IPS-NIHi7 (cell line): ENCODE measurements at regions not wholly inside any gene's neighbourhood (a gene's known extent, or its start where the extent isn't known, plus 50 kb on each side); places are given as distances from the start of the nearest gene placed in this dataset.
"Not testable (repeated sequence)": the region's sequence is repeated elsewhere in the genome, so short reads cannot be mapped to it uniquely, and the experiment has no call there.

Source experiments
- DNase-seq: peaks from one replicate; pipeline ENCODE4 v3.0.0; 2012; ENCODE audit warnings: mixed read lengths; ENCODE audit errors: extremely low spot score

DNA sequence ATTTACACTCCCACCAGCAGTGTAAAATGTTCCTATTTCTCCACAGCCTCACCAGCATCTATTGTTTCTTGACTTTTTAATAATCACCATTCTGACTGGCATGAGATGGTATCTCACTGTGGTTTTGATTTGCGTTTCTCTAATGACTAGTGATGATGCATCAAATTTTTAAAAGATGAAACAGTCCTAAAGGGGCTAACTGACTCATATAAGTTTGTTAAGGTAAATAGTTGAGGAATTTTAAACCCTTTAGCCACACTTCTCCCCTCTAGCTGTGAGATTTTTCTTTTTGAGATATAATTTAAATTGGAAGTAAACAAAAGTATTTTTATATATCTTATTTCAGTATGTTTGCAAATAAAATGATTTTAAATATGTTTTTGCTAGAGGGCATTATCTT is 331.2 kb upstream of the EPHA6 start:
- not testable (repeated sequence) for DNase-seq

DNA sequence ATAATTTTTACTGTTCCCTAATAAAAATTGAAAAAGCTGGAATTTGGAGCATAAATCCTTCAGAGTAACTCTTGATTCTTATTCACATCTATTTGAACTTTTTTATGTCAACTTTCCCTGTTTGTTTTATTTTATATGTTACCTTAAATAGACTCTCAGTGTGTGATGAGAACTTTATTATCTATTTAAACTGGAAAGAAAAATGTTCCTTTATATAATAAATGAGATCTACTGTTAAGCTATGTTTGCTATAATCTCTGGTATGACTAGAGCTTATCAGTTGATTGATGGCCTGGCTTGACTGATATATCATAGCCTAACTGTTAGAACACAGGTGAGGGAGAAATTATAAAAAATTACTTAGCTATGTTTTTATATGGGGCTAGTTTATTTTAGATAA is 330.6 kb upstream of the EPHA6 start:
- no peak for DNase-seq

DNA sequence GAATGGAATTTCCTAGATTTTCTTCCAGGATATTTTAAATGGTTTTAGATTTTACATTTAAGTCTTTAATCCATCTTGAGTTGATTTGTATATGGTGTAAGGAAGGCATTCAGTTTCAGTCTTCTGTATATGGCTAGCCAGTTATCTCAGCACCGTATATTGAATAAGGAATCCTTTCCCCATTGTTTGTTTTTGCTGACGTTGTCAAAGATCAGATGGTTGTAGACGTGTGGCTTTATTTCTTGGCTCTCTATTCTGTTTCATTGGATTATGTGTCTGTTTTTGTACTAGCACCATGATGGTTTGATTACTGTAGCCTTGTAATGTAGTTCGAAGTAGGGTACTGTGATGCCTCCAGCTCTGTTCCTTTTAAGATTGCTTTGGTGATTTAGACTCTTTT is 325.7 kb upstream of the EPHA6 start:
- no peak for DNase-seq

DNA sequence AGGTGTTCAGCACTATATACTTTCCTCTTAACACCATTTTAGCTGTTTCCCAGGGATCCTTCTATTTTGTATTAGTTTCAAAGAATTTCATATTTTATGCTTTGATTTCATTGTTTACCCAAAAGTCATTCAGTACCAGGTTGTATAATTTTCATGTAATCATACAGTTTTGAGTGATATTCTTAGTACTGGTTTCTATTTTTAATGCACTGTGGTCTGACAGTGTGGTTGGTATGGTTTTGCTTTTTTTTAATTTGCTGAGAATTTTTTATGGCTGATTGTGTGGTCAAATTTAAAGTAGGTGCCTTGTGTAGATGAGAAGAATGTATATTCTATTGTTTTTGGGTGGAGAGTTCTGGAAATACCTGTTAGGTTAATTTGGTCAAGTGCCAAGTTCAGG is 323.4 kb upstream of the EPHA6 start:
- DNase-seq, result no peak

DNA sequence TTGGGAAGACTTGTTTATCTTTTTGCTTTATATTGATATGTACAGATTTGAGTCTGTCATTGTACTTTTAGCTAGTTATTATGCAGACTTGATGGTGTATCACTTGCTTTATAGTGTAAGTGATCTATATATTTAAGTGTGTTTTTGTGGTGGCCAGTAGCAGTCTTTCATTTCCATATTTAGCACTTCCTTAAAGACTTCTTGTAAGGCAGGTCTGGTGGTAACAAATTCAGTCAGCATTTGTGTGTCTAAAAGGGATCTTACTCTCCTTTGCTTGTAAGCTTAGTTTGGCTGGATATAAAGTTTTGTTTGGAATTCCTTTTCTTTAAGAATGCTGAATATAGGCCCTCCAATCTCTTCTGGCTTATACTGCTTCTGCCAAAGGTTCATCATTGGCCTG is 322.5 kb upstream of the EPHA6 start:
- no peak for DNase-seq

DNA sequence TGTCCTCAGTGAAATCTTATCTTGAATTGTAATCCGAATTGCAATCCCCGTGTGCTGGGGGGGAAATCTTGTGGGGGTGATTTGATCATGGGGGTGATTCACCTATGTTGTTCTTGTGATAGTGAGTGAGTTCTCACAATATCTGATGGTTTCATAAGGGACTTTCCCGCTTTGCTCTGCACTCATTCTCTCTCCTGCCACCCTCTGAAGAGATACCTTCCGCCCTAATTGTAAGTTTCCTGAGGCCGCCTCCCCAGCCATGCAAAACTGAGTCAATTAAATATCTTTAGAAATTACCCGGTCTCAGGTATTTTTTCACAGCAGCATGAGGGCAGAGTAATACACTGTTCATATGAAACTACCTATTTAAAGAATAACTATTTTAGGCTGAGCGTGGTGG is 304.1 kb upstream of the EPHA6 start:
- no peak for DNase-seq

DNA sequence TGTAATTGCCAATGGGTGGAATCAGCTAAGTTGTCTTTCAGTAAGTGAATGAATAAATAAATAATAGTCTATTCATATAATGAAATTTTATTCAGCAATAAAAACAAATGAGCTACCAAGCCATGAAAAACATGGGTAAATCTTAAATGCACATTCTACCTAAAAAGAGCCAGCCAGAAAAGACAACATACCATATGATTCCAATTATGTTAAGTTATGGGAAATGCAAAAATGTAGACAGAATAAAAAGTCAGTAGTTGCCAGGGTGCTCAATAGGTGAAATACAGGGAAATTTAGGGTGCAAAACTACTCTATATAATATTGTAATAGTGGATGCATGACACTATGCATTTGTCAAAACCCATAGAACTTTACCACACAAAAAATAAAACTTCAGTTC is 277.2 kb upstream of the EPHA6 start:
- DNase-seq, result no peak

DNA sequence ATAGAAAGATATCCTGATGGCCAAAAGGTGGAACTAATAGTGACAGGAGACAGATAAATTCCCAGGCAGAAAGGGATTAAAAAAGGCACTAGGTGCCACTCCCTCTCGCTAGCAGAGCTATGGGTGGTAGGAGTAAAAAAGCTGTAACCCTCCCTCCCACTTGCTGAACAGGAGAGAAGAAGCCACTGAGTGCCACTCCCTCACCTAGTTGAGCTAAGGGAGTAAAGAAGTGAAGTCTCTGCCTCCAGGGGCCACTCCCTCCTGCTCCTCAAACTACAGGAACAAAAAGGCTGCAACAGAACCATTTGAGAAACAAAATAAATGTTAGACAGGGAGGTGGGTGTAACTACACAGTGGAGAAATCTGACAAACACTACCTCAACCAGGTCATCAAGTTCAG is 276.2 kb upstream of the EPHA6 start:
- DNase-seq, result no peak

DNA sequence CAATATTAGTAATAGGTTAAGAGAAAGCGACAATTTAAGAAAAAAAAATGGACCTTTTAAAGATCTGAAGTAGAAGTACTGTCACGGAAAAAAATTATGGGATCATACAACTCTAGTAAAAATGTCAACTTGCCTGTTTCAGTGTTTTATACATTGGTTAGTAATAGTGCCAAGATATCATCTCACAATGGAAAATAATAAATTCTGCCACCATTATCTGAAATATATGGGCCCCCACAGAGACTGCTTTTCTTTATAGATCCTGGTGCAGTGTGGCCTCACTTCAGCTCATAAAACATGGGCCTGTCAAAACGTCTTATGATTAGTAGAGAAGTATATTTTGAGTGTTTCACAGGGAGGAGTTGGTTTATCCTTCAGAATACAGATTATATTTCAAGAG is 266.3 kb upstream of the EPHA6 start:
- DNase-seq, result no peak

DNA sequence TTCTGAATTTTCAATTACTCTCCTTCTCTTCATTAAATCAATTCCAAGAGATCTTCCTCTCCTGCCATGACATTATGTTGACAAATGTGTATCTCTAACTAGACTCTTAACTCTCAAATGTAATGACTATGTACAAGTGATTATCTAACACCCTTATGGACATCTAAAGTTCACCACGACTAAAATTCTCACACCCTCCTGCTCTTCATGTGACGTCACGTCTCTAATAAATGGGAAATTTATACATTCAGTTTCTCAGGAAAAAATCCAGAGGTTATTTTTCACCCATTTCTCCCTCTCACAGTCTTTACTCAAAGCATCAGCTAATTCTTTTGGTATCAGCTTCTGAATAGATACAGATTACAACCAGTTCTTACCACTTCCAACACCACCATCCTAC is 237.5 kb upstream of the EPHA6 start:
- no peak for DNase-seq

DNA sequence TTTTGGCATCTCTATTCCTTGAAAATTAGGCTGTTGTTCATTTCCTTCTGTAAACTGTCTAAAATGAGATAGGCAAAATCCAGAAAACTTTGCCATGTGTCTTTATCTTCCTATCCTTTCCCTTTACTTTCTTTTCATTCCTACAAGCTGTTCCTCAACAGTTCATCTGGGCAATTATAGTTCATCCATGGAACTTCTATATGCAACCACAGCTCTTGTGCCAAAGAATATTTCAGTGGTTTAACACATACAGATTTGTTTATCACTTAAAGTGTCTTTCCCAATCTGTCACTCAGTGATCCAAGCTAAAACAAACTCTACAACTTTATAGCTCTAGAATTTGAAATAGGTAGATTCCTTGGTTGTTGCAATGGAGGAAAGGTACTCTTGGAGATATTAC is 230.3 kb upstream of the EPHA6 start:
- no peak for DNase-seq

DNA sequence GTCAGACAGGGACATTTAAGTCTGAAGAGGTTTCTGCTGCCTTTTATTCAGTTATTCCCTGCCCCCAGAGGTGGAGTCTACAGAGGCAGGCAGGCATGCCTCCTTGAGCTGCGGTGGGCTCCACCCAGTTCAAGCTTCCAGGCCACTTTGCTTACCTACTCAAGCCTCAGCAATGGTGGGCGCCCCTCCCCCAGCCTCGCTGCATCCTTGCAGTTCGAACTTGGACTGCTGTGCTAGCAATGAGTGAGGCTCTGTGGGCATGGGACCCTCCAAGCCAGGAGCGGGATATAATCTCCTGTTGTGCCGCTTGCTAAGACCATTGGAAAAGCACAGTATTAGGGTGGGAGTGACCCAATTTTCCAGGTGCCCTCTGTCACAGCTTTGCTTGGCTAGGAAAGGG is 207.5 kb upstream of the EPHA6 start:
- not testable (repeated sequence) for DNase-seq

DNA sequence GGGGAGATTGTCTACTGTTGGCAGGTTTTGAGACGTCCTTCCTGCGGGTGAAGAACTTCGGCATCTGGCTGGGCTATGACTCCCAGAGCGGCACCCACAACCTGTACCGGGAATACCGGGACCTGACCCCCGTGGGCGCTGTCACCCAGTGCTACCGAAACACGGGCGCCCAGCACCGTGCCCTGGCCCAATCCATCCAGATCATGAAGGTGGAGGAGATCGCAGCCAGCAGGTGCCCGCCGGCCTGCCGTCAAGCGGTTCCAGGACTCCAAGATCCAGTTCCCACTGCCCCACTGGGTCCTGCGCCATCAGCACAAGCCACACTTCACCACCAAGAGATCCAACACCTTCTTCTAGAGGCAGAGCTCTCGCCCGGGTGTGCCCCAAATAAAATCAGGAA is 194.9 kb upstream of the EPHA6 start:
- DNase-seq, result no peak

DNA sequence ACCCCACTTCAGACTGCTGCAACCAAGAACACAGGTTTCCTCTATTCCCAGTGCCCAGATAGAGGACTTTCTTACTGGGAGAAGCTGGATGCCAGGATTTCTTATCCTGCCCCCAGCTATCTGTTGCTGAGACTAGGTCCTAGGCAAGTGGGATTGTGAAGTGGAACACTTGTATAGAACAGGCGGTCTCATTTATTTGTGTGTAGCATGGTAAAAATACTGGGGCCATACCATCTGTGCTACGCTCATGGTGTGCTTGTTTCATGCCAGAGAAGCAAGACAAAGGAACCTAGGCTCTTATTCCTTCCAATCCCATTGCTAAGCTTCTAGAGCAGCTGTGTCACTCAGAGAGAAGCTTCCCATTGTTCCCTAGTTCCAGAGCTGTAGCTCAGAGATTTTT is 191.5 kb upstream of the EPHA6 start:
- DNase-seq, result no peak

DNA sequence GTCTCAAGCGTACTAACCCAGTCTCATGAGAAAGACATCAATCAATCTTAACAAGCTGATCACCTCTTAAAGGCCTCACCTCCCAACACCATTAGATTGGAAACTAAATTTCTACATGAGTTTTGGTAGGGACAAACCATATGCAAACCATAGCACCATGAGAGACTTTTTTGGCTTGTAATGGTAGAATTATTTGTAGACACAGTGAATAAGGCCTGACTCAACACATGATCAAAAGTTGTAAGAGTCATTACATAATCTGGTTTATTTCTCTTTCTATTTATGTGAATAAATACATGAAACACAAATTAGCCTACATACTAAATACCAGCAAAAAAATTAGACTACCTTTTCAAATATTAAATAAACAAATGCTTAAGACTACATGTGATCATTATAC is 183.3 kb upstream of the EPHA6 start:
- DNase-seq, result no peak

DNA sequence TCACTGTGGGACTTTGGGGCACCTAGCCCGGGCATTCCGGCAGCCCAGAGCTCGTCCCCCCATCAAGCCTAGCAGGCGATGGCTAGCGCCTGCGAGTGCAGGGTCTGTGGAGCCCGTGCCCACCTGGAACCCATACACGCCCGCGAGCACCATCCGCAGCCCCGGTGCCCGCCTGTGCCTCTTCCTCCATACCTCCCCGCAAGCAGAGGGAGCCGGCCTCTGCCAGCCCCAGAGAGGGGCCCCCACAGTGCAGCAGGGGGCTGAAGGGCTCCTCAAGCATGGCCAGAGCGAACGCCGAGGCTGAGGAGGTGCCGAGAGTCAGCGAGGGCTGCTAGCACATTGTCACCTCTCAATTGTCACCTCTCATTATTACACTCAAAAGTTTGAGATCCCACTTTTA is 167.8 kb upstream of the EPHA6 start:
- DNase-seq, result no peak

DNA sequence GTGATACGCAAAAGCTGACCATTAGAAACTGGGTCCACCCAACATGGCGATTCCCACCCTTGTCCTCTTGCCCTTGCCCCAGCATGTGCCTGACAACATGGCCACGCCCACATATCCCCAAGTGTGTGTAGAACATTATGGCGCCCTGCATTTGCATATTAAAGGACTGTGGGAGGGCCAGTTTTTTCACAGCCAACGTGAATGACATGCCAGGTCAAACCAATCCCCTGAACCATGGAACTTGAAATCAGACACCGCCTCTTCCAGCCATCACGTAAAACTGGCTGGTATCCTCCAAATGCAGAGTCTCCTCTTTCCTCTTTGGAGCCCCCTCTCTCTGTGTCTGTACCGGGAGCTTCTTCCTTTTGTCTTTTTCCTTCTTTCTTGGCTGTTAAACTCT is 156.7 kb upstream of the EPHA6 start:
- DNase-seq, result no peak

DNA sequence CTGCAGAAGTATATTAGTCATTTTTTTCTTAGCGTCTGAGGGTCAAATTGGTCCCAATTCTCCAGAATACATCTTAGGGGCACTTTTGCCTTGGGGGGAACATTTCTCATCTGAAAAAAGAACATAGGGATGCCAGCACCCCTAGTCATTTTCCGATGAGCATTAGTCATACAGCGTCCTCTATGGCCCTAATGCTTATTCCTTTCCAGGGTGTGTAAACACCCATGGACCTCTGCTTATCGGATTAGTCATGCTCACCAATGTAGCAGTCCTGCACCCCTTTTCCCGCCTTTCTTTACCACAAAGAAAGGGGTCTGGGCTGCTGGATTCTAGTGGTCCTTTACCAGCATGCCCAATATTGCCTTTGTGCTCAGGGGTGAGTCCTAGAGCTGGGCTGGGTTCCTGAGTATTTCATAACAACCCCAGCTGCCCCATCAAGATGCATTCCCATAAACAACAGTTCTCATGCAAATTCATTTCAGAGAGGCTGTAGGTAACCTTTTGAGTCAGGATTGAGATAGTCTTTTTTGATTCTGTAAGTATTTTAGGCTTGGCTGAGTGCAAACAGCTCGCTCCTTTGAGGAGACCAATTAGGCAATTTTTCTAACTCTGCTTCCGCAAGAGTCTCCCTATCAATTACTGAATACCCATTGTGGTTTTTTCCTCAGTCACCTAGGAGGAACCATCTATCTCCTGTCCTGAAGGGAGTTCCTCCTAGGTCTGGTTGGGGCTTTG is 142.4 kb upstream of the EPHA6 start:
- DNase-seq, result not testable (repeated sequence)

DNA sequence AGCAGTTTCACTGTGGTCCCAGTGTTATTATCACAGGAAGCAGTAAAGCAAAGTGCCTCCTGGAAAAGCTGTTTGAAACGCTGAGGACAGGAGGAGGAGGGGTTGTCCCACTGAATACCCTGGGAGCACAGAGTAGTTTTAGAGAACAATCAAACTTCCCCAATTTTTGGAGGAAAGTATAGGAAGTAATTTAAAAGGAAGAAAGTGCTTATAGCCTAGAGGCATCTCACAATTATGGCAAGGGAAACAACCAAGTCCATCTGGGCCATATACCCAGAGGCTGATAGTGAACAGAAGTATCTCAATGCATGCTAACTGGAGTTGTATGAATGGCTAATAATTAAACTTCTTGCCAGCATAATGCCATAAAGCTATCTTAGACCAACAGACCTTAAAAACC is 137.2 kb upstream of the EPHA6 start:
- peak; percentile 9 for DNase-seq

DNA sequence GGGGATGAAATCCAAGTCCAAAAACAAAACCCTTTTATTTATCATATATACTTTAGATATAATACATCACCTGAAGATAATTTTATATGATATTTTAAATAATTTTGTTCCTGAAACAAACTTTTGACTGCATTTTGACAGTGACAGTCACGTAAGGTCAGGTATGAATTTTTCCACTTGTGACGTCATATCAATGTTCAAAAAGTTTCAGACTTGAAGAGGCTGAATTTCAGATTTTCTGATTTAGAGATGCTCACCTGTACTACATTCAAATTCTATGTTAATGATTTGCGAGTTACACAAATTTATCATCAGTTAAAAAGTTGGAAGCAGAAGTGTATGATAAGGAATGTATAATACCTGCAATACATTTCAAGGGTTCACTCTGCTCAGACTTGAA is 136.1 kb upstream of the EPHA6 start:
- no peak for DNase-seq

DNA sequence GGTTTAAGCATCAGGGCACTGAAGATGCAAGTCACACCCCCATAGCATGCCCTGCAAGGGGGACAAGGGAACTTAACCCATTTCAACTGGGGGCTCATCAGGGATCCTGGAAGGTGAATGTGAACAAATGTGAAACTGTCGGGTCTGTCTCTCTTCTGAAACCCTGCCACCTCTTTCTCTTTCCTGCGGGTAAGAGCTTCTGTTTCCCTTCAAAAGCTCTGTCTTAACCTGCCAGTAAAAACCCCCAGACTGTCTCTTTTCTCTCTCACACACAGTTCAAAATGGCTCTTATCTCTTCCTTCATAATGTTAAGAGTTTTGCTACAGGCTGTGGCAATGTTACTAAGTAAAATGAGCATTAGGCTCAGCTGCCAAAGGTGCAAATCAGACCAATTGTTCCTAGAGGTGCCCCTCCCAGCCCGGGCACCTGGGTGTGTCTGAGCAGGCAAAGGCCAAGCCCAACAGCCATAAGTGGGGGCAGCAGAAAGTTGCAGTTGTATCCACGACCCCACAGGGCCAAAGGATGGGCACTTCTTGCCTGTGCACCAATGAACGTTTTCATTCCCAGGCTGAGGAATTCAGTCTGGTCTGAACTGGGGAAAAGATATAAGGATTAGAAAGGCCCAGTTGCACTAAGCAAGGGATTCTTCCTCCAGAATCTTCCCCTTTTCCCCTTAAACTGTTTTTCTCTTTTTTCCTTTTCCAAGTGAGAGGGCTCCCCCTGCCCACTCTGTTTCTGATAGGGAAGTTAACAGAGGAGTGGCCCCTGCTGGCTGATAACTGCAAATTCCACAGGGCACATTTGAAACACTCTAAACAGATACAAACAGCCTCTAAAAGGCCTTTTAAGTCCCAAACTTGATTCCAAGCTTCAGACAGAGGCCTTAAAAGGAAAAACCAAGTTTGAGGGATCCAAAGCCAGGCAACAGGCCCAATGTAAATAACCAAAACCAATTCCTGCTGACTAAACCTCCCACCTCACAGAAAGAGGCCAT is 113.8 kb upstream of the EPHA6 start:
- DNase-seq, result peak; percentile 35

DNA sequence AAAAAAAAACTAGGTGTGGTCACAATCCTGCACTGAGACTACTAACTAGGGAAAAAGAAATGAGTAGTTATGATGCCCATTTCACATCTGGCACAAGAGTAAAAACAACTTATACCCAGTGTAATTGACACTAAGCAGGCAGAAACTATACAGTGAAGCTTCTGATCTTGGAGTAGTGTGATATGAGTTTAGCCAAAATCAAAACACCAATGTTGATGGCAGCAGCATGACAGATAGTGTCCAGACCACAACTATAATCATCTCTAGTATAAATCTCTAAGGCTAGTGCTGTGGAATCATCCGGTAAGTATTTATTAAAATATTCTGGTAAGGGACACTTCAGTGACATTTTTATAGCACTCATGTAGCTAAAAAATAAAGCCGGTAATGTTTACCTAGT is 108.5 kb upstream of the EPHA6 start:
- DNase-seq, result no peak

DNA sequence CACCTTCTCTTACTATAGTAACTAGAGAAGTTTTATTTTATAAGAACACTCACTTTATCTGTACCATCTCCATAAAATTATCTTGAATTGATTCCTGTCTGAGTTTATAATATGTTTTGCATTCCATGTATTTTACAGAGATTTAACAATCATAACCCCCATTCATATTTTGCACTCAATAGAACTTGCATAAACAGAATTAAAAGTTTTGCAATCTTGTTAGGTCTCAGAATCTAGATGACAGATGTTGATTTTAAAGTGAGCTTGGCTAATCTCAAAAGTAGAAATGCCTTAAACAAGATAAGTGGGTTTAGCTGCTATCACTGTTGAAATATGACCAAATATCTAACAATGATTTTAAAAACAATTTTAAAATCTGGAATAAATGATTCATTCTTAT is 107.9 kb upstream of the EPHA6 start:
- no peak for DNase-seq
